Skeletal muscle satellite cell (primary cell): ENCODE measurements at regions not wholly inside any gene's neighbourhood (a gene's known extent, or its start where the extent isn't known, plus 50 kb on each side); places are given as distances from the start of the nearest gene placed in this dataset.

Experiments
- H3K27me3 ChIP-seq: 2 replicates; pipeline ENCODE4 v1.7.0; 2013; ENCODE audit warnings: low read length; ENCODE audit not compliant: control insufficient read depth, insufficient read depth
- H3K36me3 ChIP-seq: 2 replicates; pipeline ENCODE4 v1.7.0; 2013; ENCODE audit warnings: mild to moderate bottlenecking, control low read depth, low read length; ENCODE audit not compliant: insufficient read depth
- H3K4me1 ChIP-seq: 2 replicates; pipeline ENCODE4 v1.7.0; 2013; ENCODE audit warnings: low read length; ENCODE audit not compliant: control insufficient read depth, insufficient read depth
- H3K4me2 ChIP-seq: 2 replicates; pipeline ENCODE4 v1.7.0; 2013; ENCODE audit warnings: mild to moderate bottlenecking, low read length
- H3K4me3 ChIP-seq: 2 replicates; pipeline ENCODE4 v1.7.0; 2013; ENCODE audit warnings: low read length
- H3K9ac ChIP-seq: 2 replicates; pipeline ENCODE4 v1.7.0; 2013; ENCODE audit warnings: mild to moderate bottlenecking, low read depth, low read length, moderate library complexity
- H3K9me3 ChIP-seq: replicated peaks from 2 replicates; pipeline ENCODE4 v1.7.0; 2013; ENCODE audit warnings: mild to moderate bottlenecking, control low read depth, low read length

GRCh38 chr6:77356821-77357220 lies 106.5 kb downstream of the HTR1B start:
- H3K4me3 ChIP-seq, result no peak overlapping the region

GRCh38 chr6:77354581-77354980 lies 108.7 kb downstream of the HTR1B start:
- H3K9ac ChIP-seq, result no peak overlapping the region
- H3K4me3 ChIP-seq, result no peak overlapping the region
- H3K36me3 ChIP-seq, result no peaks in the 10 kb centered on the region
- H3K4me2 ChIP-seq, result no peak overlapping the region
- H3K9me3 ChIP-seq, result no peaks in the 10 kb centered on the region
- H3K27me3 ChIP-seq, result no peaks in the 10 kb centered on the region
- H3K4me1 ChIP-seq, result no peaks in the 10 kb centered on the region

More at GRCh38 chr6:77356821-77357220, 106.5 kb downstream of the HTR1B start:
- no peaks in the 10 kb centered on the region for H3K27me3 ChIP-seq
- H3K4me2 ChIP-seq, result no peak overlapping the region
- H3K4me1 ChIP-seq, result no peaks in the 10 kb centered on the region
- no peaks in the 10 kb centered on the region for H3K9me3 ChIP-seq
- H3K36me3 ChIP-seq, result no peaks in the 10 kb centered on the region
- H3K9ac ChIP-seq, result no peak overlapping the region

DNA sequence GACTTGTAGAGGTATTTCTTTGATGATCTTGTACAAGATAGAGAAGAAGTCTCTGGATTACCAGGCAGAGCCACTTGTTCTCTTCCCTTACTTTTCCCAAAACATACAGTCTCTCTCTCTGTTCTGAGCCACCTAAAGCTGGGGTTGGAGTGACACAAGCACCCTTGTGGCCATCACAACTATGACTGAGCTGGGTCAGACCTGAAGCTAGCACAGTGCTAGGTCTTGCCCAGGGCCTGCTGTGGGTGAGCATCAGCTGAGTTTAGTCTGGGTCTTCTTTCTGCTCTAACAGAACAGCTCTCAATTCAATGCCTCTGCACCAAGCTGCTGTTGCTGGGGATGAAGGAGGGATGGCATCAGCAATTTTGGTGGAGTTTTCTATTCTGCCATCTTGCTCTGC lies 110.2 kb downstream of the HTR1B start:
- Histone ChIP-seq H3K9me3 (no peaks in the 10 kb centered on the region), H3K36me3 (no peaks in the 10 kb centered on the region), H3K4me3 (no peak overlapping the region), H3K9ac (no peak overlapping the region), H3K4me1 (no peaks in the 10 kb centered on the region), H3K4me2 (no peak overlapping the region), H3K27me3 (no peaks in the 10 kb centered on the region)

DNA sequence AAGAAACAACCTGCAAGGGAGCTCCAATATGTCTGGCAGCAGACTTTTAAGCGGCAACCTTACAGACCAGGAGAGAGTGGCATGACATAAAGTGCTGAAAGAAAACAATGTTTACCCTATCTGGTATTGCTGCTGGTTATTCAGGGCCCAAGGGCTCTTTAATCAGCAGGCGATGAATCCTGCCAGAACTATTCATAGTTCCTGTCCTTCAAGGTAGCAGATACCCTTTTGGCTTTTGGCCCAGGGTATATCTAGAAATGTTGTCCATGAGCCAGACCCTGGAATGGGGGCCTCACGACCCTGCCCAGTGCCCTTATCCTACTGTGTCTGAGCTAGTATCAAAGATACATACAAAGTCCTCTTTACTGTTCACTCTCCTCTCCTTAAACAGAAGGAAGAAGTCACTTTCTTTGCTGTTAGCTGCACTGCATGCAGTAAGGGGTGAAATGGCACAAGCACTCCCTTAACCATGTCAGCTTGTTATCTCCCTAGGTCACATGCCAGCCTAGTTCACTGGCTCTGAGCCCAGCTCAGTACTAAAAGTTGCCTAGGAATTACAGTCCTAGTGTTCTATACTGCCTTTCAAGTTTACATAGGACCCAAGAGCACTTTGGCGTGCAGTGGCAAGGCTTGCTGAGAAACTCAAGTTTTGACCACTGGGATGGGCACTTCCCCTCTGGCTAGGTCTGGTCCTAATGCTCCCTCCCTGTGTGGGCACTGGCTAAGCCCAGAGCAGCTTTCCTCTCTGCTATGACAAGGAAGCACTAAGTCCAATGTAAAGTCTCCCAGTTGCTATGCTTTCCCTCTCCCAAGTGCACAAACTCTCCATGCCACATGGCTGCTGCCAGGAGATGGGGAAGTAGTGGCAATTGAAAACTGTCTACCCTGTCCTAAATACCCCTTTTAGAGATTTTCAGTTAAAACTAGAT lies 122.0 kb downstream of the HTR1B start:
- Histone ChIP-seq H3K9me3 (no peaks in the 10 kb centered on the region), H3K4me2 (no peak overlapping the region), H3K36me3 (no peaks in the 10 kb centered on the region), H3K27me3 (no peaks in the 10 kb centered on the region), H3K4me1 (no peaks in the 10 kb centered on the region), H3K4me3 (no peak overlapping the region), H3K9ac (no peak overlapping the region)

- Histone ChIP-seq H3K4me2 (no peak overlapping the region), H3K9me3 (no peaks in the 10 kb centered on the region), H3K27me3 (no peaks in the 10 kb centered on the region), H3K36me3 (no peaks in the 10 kb centered on the region), H3K9ac (no peak overlapping the region), H3K4me1 (no peaks in the 10 kb centered on the region), H3K4me3 (no peak overlapping the region)
Measured at GRCh38 chr6:77340331-77340730, 123.0 kb downstream of the HTR1B start.

DNA sequence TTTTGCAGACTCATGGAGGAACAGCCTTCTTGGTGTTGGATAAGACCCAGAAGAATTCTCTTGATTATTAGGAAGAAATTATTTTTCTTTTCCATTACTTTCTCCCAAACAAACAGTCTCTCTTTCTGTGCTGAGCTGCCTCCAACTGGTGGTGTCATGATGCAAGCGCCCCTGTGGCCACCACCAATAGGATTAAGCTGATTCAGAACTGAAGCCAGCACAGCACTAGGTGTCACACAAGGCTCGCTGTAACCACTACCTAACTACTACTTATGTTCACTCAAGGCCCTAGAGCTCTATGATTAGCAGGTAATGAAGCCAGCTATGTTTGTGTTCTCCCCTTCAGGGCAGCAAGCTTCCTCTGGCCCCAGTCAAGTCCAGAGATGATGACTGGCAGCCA lies 123.4 kb downstream of the HTR1B start:
- no peaks in the 10 kb centered on the region for H3K27me3 ChIP-seq
- no peaks in the 10 kb centered on the region for H3K4me1 ChIP-seq
- H3K9me3 ChIP-seq, result no peaks in the 10 kb centered on the region
- H3K4me3 ChIP-seq, result no peak overlapping the region
- no peaks in the 10 kb centered on the region for H3K36me3 ChIP-seq
- H3K4me2 ChIP-seq, result no peak overlapping the region
- no peak overlapping the region for H3K9ac ChIP-seq

DNA sequence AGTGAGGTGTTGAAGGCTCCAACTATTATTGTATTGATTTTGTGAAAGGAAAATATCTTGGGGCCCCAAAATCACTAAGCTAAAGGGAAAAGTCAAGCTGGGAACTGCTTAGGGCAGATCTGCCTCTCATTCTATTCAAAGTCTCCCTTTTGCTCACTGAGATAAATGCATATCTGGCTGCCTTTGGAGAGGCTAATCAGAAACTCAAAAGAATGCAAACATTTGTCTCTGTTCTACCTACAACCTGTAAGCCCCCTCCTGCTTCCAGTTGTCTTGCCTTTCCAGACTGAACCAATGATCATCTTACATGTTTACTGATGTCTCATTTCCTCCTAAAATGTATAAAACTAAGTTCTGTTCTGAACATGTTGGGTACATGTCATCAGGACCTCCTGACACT lies 125.9 kb downstream of the HTR1B start:
- Histone ChIP-seq H3K9ac (no peak overlapping the region), H3K4me1 (no peaks in the 10 kb centered on the region), H3K36me3 (no peaks in the 10 kb centered on the region), H3K9me3 (no peaks in the 10 kb centered on the region), H3K4me3 (no peak overlapping the region), H3K4me2 (no peak overlapping the region), H3K27me3 (no peaks in the 10 kb centered on the region)

DNA sequence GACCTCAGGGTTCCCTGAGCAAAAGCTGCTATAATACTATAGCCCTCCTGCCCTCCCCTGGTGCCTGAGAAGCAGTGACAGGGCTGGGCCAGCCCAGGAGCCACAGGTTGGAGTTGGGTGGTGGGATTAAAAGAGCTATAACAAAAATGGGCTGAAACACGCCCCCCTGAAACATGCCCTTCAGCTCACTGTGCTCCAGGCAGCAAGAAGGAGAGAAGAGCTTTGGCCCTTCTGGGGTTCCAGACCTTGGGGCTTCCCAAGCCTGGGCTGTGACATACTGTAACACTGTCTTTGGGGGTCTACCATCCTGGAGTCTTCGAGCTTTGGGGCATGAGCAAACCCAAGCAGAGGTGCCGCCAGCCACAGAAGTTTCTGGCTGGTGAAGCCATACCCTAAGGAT lies 129.2 kb downstream of the HTR1B start:
- Histone ChIP-seq H3K4me3 (no peak overlapping the region), H3K27me3 (no peaks in the 10 kb centered on the region), H3K4me1 (no peaks in the 10 kb centered on the region), H3K9me3 (no peaks in the 10 kb centered on the region), H3K4me2 (no peak overlapping the region), H3K36me3 (no peaks in the 10 kb centered on the region), H3K9ac (no peak overlapping the region)

DNA sequence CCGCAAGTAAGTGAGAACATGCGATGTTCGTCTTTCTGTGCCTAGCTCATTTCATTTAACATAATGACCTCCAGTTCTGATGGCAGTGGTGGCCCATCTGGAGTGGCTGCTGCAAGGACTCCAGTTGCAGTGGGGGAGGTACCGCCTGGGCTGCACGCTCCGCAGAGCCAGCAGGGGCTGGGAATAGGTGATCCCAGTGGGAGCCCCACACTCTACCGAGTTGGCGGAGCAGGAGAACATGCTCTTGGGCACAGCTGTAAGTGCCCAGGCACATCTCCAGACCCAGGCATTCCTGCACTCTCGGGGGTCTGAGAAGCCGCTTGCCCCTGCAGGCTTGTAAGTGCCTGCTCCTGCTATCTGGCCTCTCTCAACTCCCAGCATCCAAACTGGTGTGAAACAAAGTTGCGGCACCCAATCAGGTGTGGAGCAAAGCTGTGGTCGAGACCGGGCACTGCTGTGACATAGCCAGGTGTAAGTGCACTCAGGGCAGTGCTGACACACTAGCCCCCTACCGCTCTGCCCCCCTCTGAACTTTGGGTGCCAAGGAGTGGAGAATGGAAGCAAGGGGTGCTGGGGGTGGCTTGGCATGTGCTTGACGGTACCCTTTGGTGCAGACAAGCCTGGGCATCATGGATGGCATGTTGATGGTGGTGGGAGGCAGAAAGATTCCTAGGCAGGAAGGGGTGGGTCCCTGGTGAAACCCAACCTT lies 130.2 kb downstream of the HTR1B start:
- no peak overlapping the region for H3K4me3 ChIP-seq
- no peaks in the 10 kb centered on the region for H3K27me3 ChIP-seq
- H3K36me3 ChIP-seq, result no peaks in the 10 kb centered on the region
- no peak overlapping the region for H3K9ac ChIP-seq
- H3K9me3 ChIP-seq, result no peaks in the 10 kb centered on the region
- no peaks in the 10 kb centered on the region for H3K4me1 ChIP-seq
- no peak overlapping the region for H3K4me2 ChIP-seq

DNA sequence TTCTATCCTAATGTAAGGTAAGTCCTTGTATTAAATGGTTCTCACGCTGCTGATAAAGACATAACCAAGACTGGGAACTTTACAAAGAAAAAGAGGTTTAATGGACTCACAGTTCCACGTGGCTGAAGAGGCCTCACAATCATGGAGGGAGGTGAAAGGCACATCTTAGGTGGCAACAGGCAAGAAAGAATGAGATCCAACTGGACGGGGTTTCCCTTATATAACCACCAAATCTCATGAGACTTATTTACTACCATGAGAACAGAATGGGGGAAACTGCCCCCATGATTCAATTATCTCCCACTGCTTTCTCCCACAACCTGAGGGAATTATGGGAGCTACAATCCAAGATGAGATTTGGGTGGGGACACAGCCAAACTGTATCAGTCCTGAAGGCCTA lies 136.6 kb downstream of the HTR1B start:
- Histone ChIP-seq H3K4me2 (no peak overlapping the region), H3K9me3 (no peaks in the 10 kb centered on the region)

DNA sequence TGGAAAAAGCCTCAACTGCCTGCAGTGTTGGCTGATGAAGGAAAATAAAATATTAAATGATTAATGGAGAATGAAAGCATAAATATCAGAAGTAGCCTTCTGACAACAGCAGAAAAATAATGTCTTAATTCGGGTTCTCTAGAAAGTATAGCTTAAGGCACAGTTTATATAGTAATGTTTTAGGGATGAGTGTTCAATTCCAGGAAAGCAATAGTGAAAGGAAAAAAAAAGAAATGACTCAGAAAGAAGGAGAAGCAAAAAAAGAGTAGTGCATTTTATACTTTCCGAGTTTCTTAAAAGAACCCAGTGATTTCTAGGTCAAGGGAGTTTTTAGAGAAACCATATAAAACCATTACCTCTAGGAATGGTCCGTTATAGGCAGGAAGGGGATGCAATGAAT lies 137.3 kb downstream of the HTR1B start:
- Histone ChIP-seq H3K4me2 (no peak overlapping the region), H3K9ac (no peak overlapping the region), H3K27me3 (no peaks in the 10 kb centered on the region), H3K9me3 (no peaks in the 10 kb centered on the region), H3K36me3 (no peaks in the 10 kb centered on the region), H3K4me3 (no peak overlapping the region), H3K4me1 (no peaks in the 10 kb centered on the region)

More for the DNA sequence above, 136.6 kb downstream of the HTR1B start:
- no peak overlapping the region for H3K9ac ChIP-seq
- H3K4me3 ChIP-seq, result no peak overlapping the region
- H3K27me3 ChIP-seq, result no peaks in the 10 kb centered on the region
- H3K36me3 ChIP-seq, result no peaks in the 10 kb centered on the region
- no peaks in the 10 kb centered on the region for H3K4me1 ChIP-seq
